Nephron (organoid): ENCODE measurements at regions not wholly inside any gene's neighbourhood (a gene's known extent, or its start where the extent isn't known, plus 50 kb on each side); places are given as distances from the start of the nearest gene placed in this dataset.

Experiments used
- H3K27ac Mint-ChIP-seq, 3 experiments: 2 replicates each; pipeline ENCODE4 v1.8.0; 2020; ENCODE audit warnings: mixed read lengths in 3 of 3, mild to moderate bottlenecking in 2 of 3, moderate library complexity in 1 of 3
- H3K27me3 Mint-ChIP-seq: 2 replicates; pipeline ENCODE4 v1.8.0; 2021; ENCODE audit warnings: low read depth, mild to moderate bottlenecking, moderate library complexity, mixed read lengths
- H3K36me3 Mint-ChIP-seq: 2 replicates; pipeline ENCODE4 v1.8.0; 2020; ENCODE audit warnings: low read depth, mixed read lengths
- H3K4me1 Mint-ChIP-seq: 2 replicates; pipeline ENCODE4 v1.8.0; 2020; ENCODE audit warnings: mixed read lengths
- H3K4me3 Mint-ChIP-seq, 3 experiments: 2 replicates each; pipeline ENCODE4 v1.8.0; 2020; ENCODE audit warnings: mild to moderate bottlenecking in 3 of 3, mixed read lengths in 3 of 3, moderate library complexity in 2 of 3
- H3K9me3 Mint-ChIP-seq: 2 replicates; pipeline ENCODE4 v1.8.0; 2020; ENCODE audit warnings: mixed read lengths
- TF ChIP-seq, protein P1 (sequence below), 3 experiments: fragments of 200-600 bp; sonication (generic); IDR thresholded peaks; one replicate each; pipeline ENCODE4 v1.5.0; 2021; ENCODE audit warnings: antibody characterized with exemption in 3 of 3; ENCODE audit not compliant: unreplicated experiment in 3 of 3

DNA sequence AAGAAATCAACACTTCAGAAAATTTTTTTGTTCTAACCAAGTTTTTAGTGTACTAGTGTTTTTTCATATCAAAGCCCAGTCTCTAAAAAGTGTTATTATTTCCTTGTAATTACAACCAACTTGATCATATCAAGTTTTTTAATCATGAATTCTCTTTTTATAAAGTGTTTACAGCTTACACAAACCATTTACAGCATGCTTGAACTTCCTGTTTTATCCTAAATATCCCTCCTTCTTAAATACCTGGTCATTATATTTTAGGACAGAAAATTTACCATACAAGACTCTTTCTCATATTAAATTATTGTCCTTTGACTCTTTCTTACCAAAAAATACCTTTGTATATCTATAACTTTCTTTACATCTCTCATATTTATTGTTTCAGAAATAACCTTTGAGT lies 89.4 kb upstream of the NPY2R start:
- H3K27ac Mint-ChIP-seq: no peak overlapping the region
- no peaks in the 10 kb centered on the region for H3K36me3 Mint-ChIP-seq
- H3K4me3 Mint-ChIP-seq: no peak overlapping the region
- no peaks in the 10 kb centered on the region for H3K27me3 Mint-ChIP-seq
- no peaks in the 10 kb centered on the region for H3K4me1 Mint-ChIP-seq
- peaks cover 11% of the 10 kb centered on the region for H3K9me3 Mint-ChIP-seq
- TF ChIP-seq, protein P1, sequence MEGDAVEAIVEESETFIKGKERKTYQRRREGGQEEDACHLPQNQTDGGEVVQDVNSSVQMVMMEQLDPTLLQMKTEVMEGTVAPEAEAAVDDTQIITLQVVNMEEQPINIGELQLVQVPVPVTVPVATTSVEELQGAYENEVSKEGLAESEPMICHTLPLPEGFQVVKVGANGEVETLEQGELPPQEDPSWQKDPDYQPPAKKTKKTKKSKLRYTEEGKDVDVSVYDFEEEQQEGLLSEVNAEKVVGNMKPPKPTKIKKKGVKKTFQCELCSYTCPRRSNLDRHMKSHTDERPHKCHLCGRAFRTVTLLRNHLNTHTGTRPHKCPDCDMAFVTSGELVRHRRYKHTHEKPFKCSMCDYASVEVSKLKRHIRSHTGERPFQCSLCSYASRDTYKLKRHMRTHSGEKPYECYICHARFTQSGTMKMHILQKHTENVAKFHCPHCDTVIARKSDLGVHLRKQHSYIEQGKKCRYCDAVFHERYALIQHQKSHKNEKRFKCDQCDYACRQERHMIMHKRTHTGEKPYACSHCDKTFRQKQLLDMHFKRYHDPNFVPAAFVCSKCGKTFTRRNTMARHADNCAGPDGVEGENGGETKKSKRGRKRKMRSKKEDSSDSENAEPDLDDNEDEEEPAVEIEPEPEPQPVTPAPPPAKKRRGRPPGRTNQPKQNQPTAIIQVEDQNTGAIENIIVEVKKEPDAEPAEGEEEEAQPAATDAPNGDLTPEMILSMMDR (IDR thresholded peaks at IDR 0.05; ENCODE audit: unreplicated experiment in 3 of 3): no peak

DNA sequence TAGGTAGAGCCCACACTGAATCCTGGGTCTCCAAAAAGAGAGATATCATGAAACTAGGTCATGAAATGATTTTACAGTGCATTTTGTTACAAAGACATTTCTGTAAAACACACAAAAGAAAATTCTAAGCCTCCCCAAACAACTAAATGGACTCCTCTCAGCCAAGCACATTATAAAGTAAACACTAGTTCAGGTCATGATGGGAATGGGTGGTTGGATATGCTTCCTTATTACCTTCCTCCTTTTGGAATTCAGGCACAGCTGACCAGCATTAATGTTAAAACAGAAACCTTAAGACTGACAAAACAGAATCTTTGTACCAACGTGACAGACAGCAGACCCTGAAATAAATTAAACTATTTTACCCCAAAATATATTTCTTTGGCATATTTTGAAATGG lies 87.9 kb upstream of the NPY2R start:
- Mint-ChIP-seq H3K27me3 (no peaks in the 10 kb centered on the region), H3K9me3 (peaks cover 7% of the 10 kb centered on the region), H3K4me1 (no peaks in the 10 kb centered on the region), H3K4me3 (no peak overlapping the region), H3K36me3 (no peaks in the 10 kb centered on the region), H3K27ac (no peak overlapping the region)
- TF ChIP-seq, protein P1 (IDR thresholded peaks at IDR 0.05; ENCODE audit: unreplicated experiment in 3 of 3): no peak

DNA sequence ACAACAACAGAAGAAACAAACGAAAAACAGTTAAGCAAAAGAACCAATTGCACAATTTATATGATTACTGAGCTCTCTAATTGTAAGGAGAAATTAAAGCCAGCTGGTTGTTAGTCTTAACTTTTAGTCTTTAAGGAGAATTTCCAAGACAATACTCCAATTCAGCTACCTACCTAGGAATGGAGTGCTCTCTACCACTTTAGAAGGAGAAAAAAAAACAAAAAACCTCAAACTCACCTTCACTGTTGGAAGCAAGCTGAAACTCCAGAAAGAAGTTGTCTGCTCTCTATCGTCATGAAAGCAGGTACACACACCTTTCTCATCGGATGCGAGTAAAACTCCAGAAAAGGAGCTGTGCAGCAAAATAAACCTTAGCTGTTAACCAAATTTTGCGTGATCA lies 86.1 kb upstream of the NPY2R start:
- no peaks in the 10 kb centered on the region for H3K27me3 Mint-ChIP-seq

GRCh38 chr4:155134136-155134535 lies 74.3 kb upstream of the NPY2R start:
- Mint-ChIP-seq H3K4me1 (no peaks in the 10 kb centered on the region), H3K9me3 (peaks cover 4% of the 10 kb centered on the region), H3K36me3 (no peaks in the 10 kb centered on the region), H3K4me3 (no peak overlapping the region), H3K27me3 (no peaks in the 10 kb centered on the region), H3K27ac (no peak overlapping the region)
- TF ChIP-seq, protein P1 (IDR thresholded peaks at IDR 0.05; ENCODE audit: unreplicated experiment in 3 of 3): no peak

More for the DNA sequence above, 86.1 kb upstream of the NPY2R start:
- H3K27ac Mint-ChIP-seq: no peak overlapping the region
- peaks cover 7% of the 10 kb centered on the region for H3K9me3 Mint-ChIP-seq
- H3K36me3 Mint-ChIP-seq: no peaks in the 10 kb centered on the region
- H3K4me1 Mint-ChIP-seq: no peaks in the 10 kb centered on the region
- no peak overlapping the region for H3K4me3 Mint-ChIP-seq
- TF ChIP-seq, protein P1 (IDR thresholded peaks at IDR 0.05; ENCODE audit: unreplicated experiment in 3 of 3): no peak

- no peaks in the 10 kb centered on the region for H3K9me3 Mint-ChIP-seq
- H3K4me3 Mint-ChIP-seq: no peak overlapping the region
- TF ChIP-seq, protein P1 (IDR thresholded peaks at IDR 0.05; ENCODE audit: unreplicated experiment in 3 of 3): no peak
- H3K36me3 Mint-ChIP-seq: no peaks in the 10 kb centered on the region
- no peak overlapping the region for H3K27ac Mint-ChIP-seq
- no peaks in the 10 kb centered on the region for H3K27me3 Mint-ChIP-seq
- no peaks in the 10 kb centered on the region for H3K4me1 Mint-ChIP-seq
Measured at GRCh38 chr4:155140889-155141288, 67.5 kb upstream of the NPY2R start.

- H3K9me3 Mint-ChIP-seq: no peaks in the 10 kb centered on the region
- H3K4me1 Mint-ChIP-seq: no peaks in the 10 kb centered on the region
- no peak overlapping the region for H3K27ac Mint-ChIP-seq
- TF ChIP-seq, protein P1 (IDR thresholded peaks at IDR 0.05; ENCODE audit: unreplicated experiment in 3 of 3): no peak
- H3K36me3 Mint-ChIP-seq: no peaks in the 10 kb centered on the region
- H3K4me3 Mint-ChIP-seq: no peak overlapping the region
- no peaks in the 10 kb centered on the region for H3K27me3 Mint-ChIP-seq
Measured at GRCh38 chr4:155143512-155143911, 64.9 kb upstream of the NPY2R start.
